GM12878 (cell line): ENCODE measurements at regions not wholly inside any gene's neighbourhood (a gene's known extent, or its start where the extent isn't known, plus 50 kb on each side); places are given as distances from the start of the nearest gene placed in this dataset.

Source experiments
- ATAC-seq: fragments of 200-7000 bp; cut with Tn5 transposase; 3 replicates; pipeline ENCODE4 v1.9.1; 2020; ENCODE audit warnings: mild to moderate bottlenecking, moderate library complexity
- BruUV-seq: library from RNA; stranded (reverse); fragments of 400-500 nt; replicated peaks from 2 replicates; lab custom pipeline; 2021; lab: Mats Ljungman, UMichigan
- CTCF ChIA-PET: fragments of 300-600 bp; sonication (Branson Sonifier 250); formaldehyde crosslinking; extraction: SDS; loops from one replicate; lab custom pipeline; 2021; ENCODE audit warnings: inconsistent platforms; lab: Yijun Ruan, JAX
- POLR2A ChIA-PET: fragments of 350-600 bp; formaldehyde crosslinking; extraction: SDS; loops from one replicate; lab custom pipeline; 2021; ENCODE audit warnings: inconsistent platforms; lab: Charles Lee
- RAD21 ChIA-PET: fragments of 300-600 bp; sonication (Branson Sonifier 250); formaldehyde crosslinking; loops from one replicate; lab custom pipeline; 2023; ENCODE audit warnings: antibody characterized with exemption; ENCODE audit not compliant: unreplicated experiment; lab: Charles Lee
- SMC1A ChIA-PET: fragments of 300-600 bp; sonication (Branson Sonifier 250); formaldehyde crosslinking; loops from one replicate; lab custom pipeline; 2023; ENCODE audit not compliant: unreplicated experiment, uncharacterized antibody; lab: Charles Lee
- DNase-seq: peaks from one replicate; pipeline ENCODE4 v3.0.0-alpha.2; 2011; ENCODE audit warnings: low read depth, low spot score
- FAIRE-seq: peaks from 3 replicates; lab custom pipeline; 2011; peaks lifted over from hg19 to GRCh38; lab: Jason Lieb, UNC
- H2AFZ ChIP-seq: 2 replicates; pipeline ENCODE4 v1.6.0; 2011; ENCODE audit warnings: low read depth, low read length, control low read depth; ENCODE audit not compliant: control insufficient read depth
- H3K27ac ChIP-seq: 2 replicates; pipeline ENCODE4 v1.5.1; 2011; ENCODE audit warnings: control low read depth; ENCODE audit not compliant: control insufficient read depth, insufficient read depth
- H3K27me3 ChIP-seq, 2 experiments: replicated peaks in 1 of 2; 2 replicates each; pipeline versions ENCODE4 v1.6.0 to v1.6.1; 2011; ENCODE audit warnings: low read length in 1 of 2; ENCODE audit not compliant: control insufficient read depth in 2 of 2, insufficient read depth in 2 of 2
- H3K36me3 ChIP-seq, 2 experiments: 2 replicates each; pipeline ENCODE4 v1.5.1; 2011; ENCODE audit warnings: low read length in 1 of 2; ENCODE audit not compliant: control insufficient read depth in 2 of 2, insufficient read depth in 2 of 2
- H3K4me1 ChIP-seq: 2 replicates; pipeline ENCODE4 v1.6.1; 2011; ENCODE audit warnings: mild to moderate bottlenecking, low read length, moderate library complexity, mixed read lengths; ENCODE audit not compliant: control insufficient read depth, insufficient read depth
- H3K4me2 ChIP-seq: 2 replicates; pipeline ENCODE4 v1.6.0; 2011; ENCODE audit warnings: control low read depth; ENCODE audit not compliant: control insufficient read depth, insufficient read depth
- H3K4me3 ChIP-seq: fragments of 200-600 bp; sonication (generic); 2 replicates; pipeline ENCODE4 v1.5.1; 2016
- H3K79me2 ChIP-seq: 2 replicates; pipeline ENCODE4 v1.6.0; 2011; ENCODE audit warnings: low read length; ENCODE audit not compliant: control insufficient read depth, insufficient read depth
- H3K9ac ChIP-seq: 2 replicates; pipeline ENCODE4 v1.8.0; 2011; ENCODE audit warnings: low read length, control low read depth, mixed read lengths; ENCODE audit not compliant: control insufficient read depth, insufficient read depth
- H3K9me3 ChIP-seq: replicated peaks from 3 replicates; pipeline ENCODE4 v1.5.1; 2011; ENCODE audit warnings: mild to moderate bottlenecking, low read length; ENCODE audit not compliant: control insufficient read depth, insufficient read depth
- H4K20me1 ChIP-seq: 2 replicates; pipeline ENCODE4 v1.6.0; 2011; ENCODE audit not compliant: control insufficient read depth, insufficient read depth
- ATF7 ChIP-seq: fragments of 450-650 bp; IDR thresholded peaks from 2 replicates; pipeline ENCODE4 v1.6.1; 2016; ENCODE audit warnings: low read depth, mild to moderate bottlenecking
- CEBPB ChIP-seq, 2 experiments: fragments of 150-350 bp in 1 of 2; IDR thresholded peaks; 2 replicates each; pipeline ENCODE4 v1.6.1; 2012 to 2014; ENCODE audit warnings: low read depth in 2 of 2, low read length in 2 of 2, borderline replicate concordance in 1 of 2, inconsistent platforms in 1 of 2
- HCFC1 ChIP-seq: fragments of 150-350 bp; IDR thresholded peaks from 2 replicates; pipeline ENCODE4 v1.6.1; 2014; ENCODE audit warnings: low read length
- HDAC2 ChIP-seq: fragments of 200-600 bp; sonication (generic); IDR thresholded peaks from 2 replicates; pipeline ENCODE4 v1.6.1; 2017
- MTA3 ChIP-seq: IDR thresholded peaks from 2 replicates; pipeline ENCODE4 v1.6.1; 2012; ENCODE audit warnings: low read length, inconsistent platforms, borderline replicate concordance
- PML ChIP-seq: IDR thresholded peaks from 2 replicates; pipeline ENCODE4 v1.6.1; 2012; ENCODE audit warnings: low read length, inconsistent platforms
- POLR2AphosphoS2 ChIP-seq: IDR thresholded peaks from 2 replicates; pipeline ENCODE4 v1.6.1; 2011; ENCODE audit warnings: low read depth, mild to moderate bottlenecking, low read length, improper control_type of control experiment, moderate library complexity
- POU2F2 ChIP-seq: IDR thresholded peaks from 3 replicates; pipeline ENCODE4 v1.6.1; 2011; ENCODE audit warnings: low read depth, mild to moderate bottlenecking, low read length, borderline replicate concordance
- RB1 ChIP-seq: fragments of 450-650 bp; formaldehyde crosslinking; IDR thresholded peaks from 2 replicates; pipeline ENCODE4 v1.6.1; 2017; ENCODE audit warnings: mild to moderate bottlenecking, borderline replicate concordance
- WGBS: methylation state at CpG from one replicate; pipeline ENCODE4 v1.1.6; 2016; ENCODE audit warnings: low lambda C conversion rate; ENCODE audit not compliant: insufficient replicate concordance, insufficient coverage; ENCODE audit errors: missing lambda C conversion rate; 5-methylcytosine and 5-hydroxymethylcytosine counted together
- in situ Hi-C: fragments of 300-500 bp; cut with MboI; formaldehyde crosslinking; loops from 9 replicates; pipeline ENCODE4 v1.14.3; 2018; ENCODE audit warnings: mixed read lengths
- intact Hi-C: fragments of 100-400 bp; cut with micrococcal nuclease; formaldehyde crosslinking; loops from one replicate; pipeline ENCODE4 v1.14.2; 2022; ENCODE audit not compliant: unreplicated experiment

GRCh38 chr1:47629201-47629600 lies 191.4 kb downstream of the FOXD2 start:
- 83% methylated on average over 3 of the region's 3 CpGs for WGBS
- in situ Hi-C loops: no loop called here
- FAIRE-seq: no peak
- Histone ChIP-seq H3K36me3 (no peaks in the 10 kb centered on the region), H2AFZ (no peak overlapping the region), H4K20me1 (no peaks in the 10 kb centered on the region), H3K4me2 (no peak overlapping the region), H3K9me3 (no peaks in the 10 kb centered on the region), H3K9ac (no peak overlapping the region), H3K79me2 (no peaks in the 10 kb centered on the region), H3K4me3 (no peak overlapping the region), H3K27me3 (no peaks in the 10 kb centered on the region; a peak in 1 of 4 replicates), H3K4me1 (no peaks in the 10 kb centered on the region), H3K27ac (no peak overlapping the region)
- BruUV-seq: no TSS peak
- POLR2A ChIA-PET: no interaction called here
- CTCF ChIA-PET: interaction anchor here (0.8 kb wide), 1 partner anchor 191 kb away, joined by 4 read pairs; the partner anchor contains the start of gene FOXD2
- intact Hi-C loops: no loop called here
- DNase-seq: no peak
- SMC1A ChIA-PET: no interaction called here
- no peak for TF ChIP-seq HDAC2
- no peak for TF ChIP-seq MTA3
- TF ChIP-seq PML: no peak
- no peak for TF ChIP-seq CEBPB (IDR thresholded peaks at IDR 0.05; ENCODE audit: borderline replicate concordance in 1 of 2, low read depth in 2 of 2, low read length in 2 of 2)
- no peak for TF ChIP-seq POU2F2
- no peak for TF ChIP-seq POLR2AphosphoS2
- RAD21 ChIA-PET: no interaction called here
- ATAC-seq: no peak

GRCh38 chr1:47630346-47630745 lies 192.5 kb downstream of the FOXD2 start:
- BruUV-seq: no TSS peak
- RAD21 ChIA-PET: no interaction called here
- Histone ChIP-seq H3K4me2 (no peak overlapping the region), H3K4me1 (no peaks in the 10 kb centered on the region), H3K9me3 (no peaks in the 10 kb centered on the region), H3K27me3 (no peaks in the 10 kb centered on the region; a peak in 1 of 4 replicates), H2AFZ (no peak overlapping the region), H3K36me3 (no peaks in the 10 kb centered on the region), H4K20me1 (no peaks in the 10 kb centered on the region), H3K4me3 (no peak overlapping the region), H3K9ac (no peak overlapping the region), H3K27ac (no peak overlapping the region), H3K79me2 (no peaks in the 10 kb centered on the region)
- in situ Hi-C loops: no loop called here
- intact Hi-C loops: no loop called here
- SMC1A ChIA-PET: interaction anchor here (0.6 to 0.7 kb wide), 2 partner anchors 87 to 94 kb away, joined by 3 to 4 read pairs; no protein-coding TSS in a partner anchor
- ATAC-seq (no peak), DNase-seq (no peak), FAIRE-seq (no peak)
- POLR2A ChIA-PET: no interaction called here
- CTCF ChIA-PET: interaction anchor here (1.1 kb wide), 1 partner anchor 14 kb away, joined by 4 read pairs; no protein-coding TSS in a partner anchor
- WGBS: 50% methylated on average over 4 of the region's 4 CpGs
- TF ChIP-seq RB1 (no peak), HCFC1 (no peak), ATF7 (no peak)
